Activated B cell treated with CpG ODN at 0.5 μM for 24 hours (primary cell): ENCODE measurements at regions not wholly inside any gene's neighbourhood (a gene's known extent, or its start where the extent isn't known, plus 50 kb on each side); places are given as distances from the start of the nearest gene placed in this dataset.

Source experiments
- ATAC-seq: fragments of 200-7000 bp; cut with Tn5 transposase; one replicate; pipeline ENCODE4 v1.10.0; 2021; ENCODE audit warnings: low read depth, mild to moderate bottlenecking, moderate library complexity
- CTCF ChIA-PET: fragments of 350-600 bp; sonication (Branson Sonifier 250); formaldehyde crosslinking; loops from one replicate; lab custom pipeline; 2021; ENCODE audit warnings: antibody characterized with exemption; lab: Charles Lee
- POLR2A ChIA-PET: fragments of 350-600 bp; sonication (Branson Sonifier 250); formaldehyde crosslinking; loops from one replicate; lab custom pipeline; 2021; ENCODE audit warnings: antibody characterized with exemption; lab: Charles Lee
- DNase-seq: peaks from one replicate; pipeline ENCODE4 v3.0.0; 2022
- H3K27ac Mint-ChIP-seq: one replicate; pipeline ENCODE4 v1.8.0; 2020; ENCODE audit warnings: mixed read lengths
- H3K27me3 Mint-ChIP-seq: one replicate; pipeline ENCODE4 v1.8.0; 2021; ENCODE audit warnings: mixed read lengths
- H3K36me3 Mint-ChIP-seq: one replicate; pipeline ENCODE4 v1.8.0; 2021; ENCODE audit warnings: low read depth, mixed read lengths
- H3K4me1 Mint-ChIP-seq: one replicate; pipeline ENCODE4 v1.8.0; 2021; ENCODE audit warnings: mixed read lengths
- H3K4me3 Mint-ChIP-seq: one replicate; pipeline ENCODE4 v1.8.0; 2020; ENCODE audit warnings: mild to moderate bottlenecking, mixed read lengths
- H3K9me3 Mint-ChIP-seq: one replicate; pipeline ENCODE4 v1.8.0; 2020; ENCODE audit warnings: mixed read lengths
- intact Hi-C: fragments of 100-400 bp; cut with micrococcal nuclease; formaldehyde crosslinking; loops from one replicate; pipeline ENCODE4 v1.15.1; 2024
- TF ChIP-seq, protein P1 (sequence below): fragments of 200-600 bp; IDR thresholded peaks from one replicate; pipeline ENCODE4 v1.8.0; 2022; ENCODE audit warnings: antibody characterized with exemption, mild to moderate bottlenecking

DNA sequence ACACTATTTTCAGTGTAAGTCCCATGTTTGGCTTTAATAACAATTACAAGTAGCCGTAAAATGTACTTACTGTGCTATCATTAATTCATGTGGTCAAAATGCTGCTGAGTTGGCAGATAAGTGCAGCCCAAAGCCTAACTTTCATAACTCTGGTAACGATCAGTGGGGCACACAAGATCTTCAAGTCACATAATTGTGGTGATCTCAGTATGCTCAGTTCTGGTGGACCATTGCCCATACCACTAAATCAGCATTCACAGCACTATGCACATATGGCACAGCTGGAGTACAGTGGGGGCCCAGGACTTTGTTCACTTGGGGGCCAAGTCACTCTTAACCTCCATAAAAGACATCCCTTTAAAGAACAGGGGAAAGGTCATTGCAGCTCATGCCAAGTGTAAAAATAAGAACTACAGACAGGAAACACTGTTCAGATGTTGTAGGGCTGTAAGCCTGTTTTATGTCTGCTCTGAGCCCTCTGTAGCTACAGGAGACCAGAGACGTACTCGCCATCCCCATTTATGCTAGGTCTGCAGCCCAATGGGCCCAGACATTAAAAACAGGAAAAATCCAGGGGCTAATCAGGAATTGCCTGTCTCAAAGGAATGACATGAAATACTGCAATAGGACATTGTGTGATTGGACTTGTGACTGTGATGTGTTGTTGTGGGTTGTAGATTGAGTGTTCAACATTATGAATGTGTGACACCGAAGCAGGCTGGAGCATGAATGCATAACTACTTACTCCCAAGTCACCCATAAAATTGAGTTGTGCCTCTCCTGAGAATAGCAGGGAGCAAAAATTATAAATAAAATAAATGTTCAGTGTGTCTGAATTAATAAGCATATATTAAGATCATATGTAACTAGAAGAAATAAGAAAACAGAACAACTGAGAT lies 282.5 kb upstream of the EPHA3 start:
- Mint-ChIP-seq H3K9me3 (no peaks in the 10 kb centered on the region), H3K4me1 (no peaks in the 10 kb centered on the region), H3K27me3 (no peaks in the 10 kb centered on the region), H3K27ac (no peak overlapping the region), H3K36me3 (no peaks in the 10 kb centered on the region), H3K4me3 (no peak overlapping the region)
- CTCF ChIA-PET: no interaction called here
- ATAC-seq: no peak
- POLR2A ChIA-PET: no interaction called here
- no peak for DNase-seq
- TF ChIP-seq, protein P1, sequence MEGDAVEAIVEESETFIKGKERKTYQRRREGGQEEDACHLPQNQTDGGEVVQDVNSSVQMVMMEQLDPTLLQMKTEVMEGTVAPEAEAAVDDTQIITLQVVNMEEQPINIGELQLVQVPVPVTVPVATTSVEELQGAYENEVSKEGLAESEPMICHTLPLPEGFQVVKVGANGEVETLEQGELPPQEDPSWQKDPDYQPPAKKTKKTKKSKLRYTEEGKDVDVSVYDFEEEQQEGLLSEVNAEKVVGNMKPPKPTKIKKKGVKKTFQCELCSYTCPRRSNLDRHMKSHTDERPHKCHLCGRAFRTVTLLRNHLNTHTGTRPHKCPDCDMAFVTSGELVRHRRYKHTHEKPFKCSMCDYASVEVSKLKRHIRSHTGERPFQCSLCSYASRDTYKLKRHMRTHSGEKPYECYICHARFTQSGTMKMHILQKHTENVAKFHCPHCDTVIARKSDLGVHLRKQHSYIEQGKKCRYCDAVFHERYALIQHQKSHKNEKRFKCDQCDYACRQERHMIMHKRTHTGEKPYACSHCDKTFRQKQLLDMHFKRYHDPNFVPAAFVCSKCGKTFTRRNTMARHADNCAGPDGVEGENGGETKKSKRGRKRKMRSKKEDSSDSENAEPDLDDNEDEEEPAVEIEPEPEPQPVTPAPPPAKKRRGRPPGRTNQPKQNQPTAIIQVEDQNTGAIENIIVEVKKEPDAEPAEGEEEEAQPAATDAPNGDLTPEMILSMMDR: no peak
- intact Hi-C loops: no loop called here

DNA sequence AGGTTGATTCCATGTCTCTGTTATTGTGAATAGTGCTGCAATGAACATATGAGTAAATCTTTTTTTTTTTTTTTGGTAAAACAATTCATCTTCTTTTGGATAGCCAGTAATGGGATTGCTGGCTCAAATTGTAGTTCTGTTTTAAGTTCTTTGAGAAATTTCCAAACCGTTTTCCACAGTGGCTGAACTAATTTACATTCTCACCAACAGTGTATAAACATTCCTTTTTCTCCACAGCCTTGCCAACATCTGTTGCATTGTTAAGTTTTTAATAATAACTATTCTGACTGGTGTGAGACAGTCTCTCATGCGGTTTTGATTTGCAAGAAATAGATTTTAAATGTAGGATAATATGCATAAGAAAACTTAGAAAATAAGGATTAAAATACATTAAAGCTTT lies 279.0 kb upstream of the EPHA3 start:
- H3K36me3 Mint-ChIP-seq: no peaks in the 10 kb centered on the region
- no peak overlapping the region for H3K27ac Mint-ChIP-seq
- ChIA-PET CTCF (no interaction called here), POLR2A (no interaction called here)
- intact Hi-C loops: no loop called here
- H3K27me3 Mint-ChIP-seq: no peaks in the 10 kb centered on the region
- H3K4me3 Mint-ChIP-seq: no peak overlapping the region
- DNase-seq (no peak), ATAC-seq (no peak)
- no peaks in the 10 kb centered on the region for H3K4me1 Mint-ChIP-seq
- TF ChIP-seq, protein P1: no peak
- H3K9me3 Mint-ChIP-seq: no peaks in the 10 kb centered on the region

DNA sequence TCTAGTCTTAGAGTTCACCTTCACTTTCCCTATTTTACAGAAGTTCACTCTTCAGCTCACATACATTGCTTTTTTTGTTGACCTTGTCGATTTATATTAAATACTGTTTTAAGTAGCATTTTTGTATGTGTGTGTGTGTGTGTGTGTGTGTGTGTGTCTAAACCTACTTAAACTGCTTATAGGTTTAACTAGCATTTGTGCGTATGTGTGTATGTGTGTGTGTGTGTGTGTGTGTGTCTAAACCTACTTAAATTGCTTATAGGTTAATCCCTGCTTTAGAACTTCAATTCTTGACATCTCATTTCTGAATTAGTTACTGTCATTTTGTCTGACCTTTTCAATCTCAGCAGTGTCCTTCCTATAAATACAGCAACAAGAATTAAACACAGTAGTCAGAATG lies 254.8 kb upstream of the EPHA3 start:
- H3K36me3 Mint-ChIP-seq: no peaks in the 10 kb centered on the region
- no peaks in the 10 kb centered on the region for H3K4me1 Mint-ChIP-seq
- ATAC-seq (no peak), DNase-seq (no peak)
- H3K4me3 Mint-ChIP-seq: no peak overlapping the region
- no peaks in the 10 kb centered on the region for H3K9me3 Mint-ChIP-seq
- ChIA-PET POLR2A (no interaction called here), CTCF (no interaction called here)
- H3K27ac Mint-ChIP-seq: no peak overlapping the region
- TF ChIP-seq, protein P1: no peak
- intact Hi-C loops: no loop called here
- no peaks in the 10 kb centered on the region for H3K27me3 Mint-ChIP-seq

DNA sequence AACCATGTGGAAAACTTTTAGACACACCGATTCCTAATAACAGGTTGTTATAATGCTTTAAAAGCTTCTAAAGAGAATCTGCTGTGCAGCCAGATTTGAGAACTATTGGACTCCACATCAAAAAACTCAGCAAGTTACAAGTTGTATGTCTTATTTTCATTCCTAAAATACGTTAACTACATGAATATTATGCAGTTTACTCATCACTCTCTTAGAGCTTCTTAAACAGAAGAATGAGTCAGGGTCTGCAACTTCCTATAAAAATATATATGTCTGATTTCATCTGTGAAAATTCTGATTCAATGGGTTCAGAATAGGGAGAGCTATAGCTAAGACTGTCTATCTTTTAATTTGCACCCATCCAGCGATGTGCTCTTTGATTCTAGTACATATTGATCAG lies 244.2 kb upstream of the EPHA3 start:
- ChIA-PET CTCF (no interaction called here), POLR2A (no interaction called here)
- TF ChIP-seq, protein P1: no peak
- H3K4me1 Mint-ChIP-seq: no peaks in the 10 kb centered on the region
- no peak overlapping the region for H3K4me3 Mint-ChIP-seq
- intact Hi-C loops: no loop called here
- no peaks in the 10 kb centered on the region for H3K27me3 Mint-ChIP-seq
- no peaks in the 10 kb centered on the region for H3K9me3 Mint-ChIP-seq
- DNase-seq (no peak), ATAC-seq (no peak)
- H3K27ac Mint-ChIP-seq: no peak overlapping the region
- no peaks in the 10 kb centered on the region for H3K36me3 Mint-ChIP-seq

DNA sequence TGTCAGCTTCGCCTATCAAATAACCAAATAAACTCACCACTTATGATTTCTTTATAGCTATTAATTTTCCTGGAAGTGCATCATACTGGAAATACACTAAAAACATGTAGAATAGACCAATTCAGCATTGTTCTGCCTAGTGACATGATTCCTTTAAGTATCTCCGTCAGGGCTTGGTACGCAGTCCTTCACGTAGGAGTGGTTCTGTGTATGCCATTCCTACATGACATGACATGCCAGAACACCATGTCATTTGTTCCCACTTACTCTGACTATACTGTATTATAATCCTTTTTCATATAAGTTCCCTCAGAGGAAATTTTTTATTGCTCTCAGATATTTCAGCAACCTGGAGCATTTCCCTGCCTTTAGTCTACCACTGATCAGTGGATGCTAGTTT lies 230.7 kb upstream of the EPHA3 start:
- H3K27me3 Mint-ChIP-seq: no peaks in the 10 kb centered on the region
- POLR2A ChIA-PET: no interaction called here
- no peak overlapping the region for H3K4me3 Mint-ChIP-seq
- DNase-seq (no peak), ATAC-seq (no peak)
- no peaks in the 10 kb centered on the region for H3K36me3 Mint-ChIP-seq
- H3K4me1 Mint-ChIP-seq: no peaks in the 10 kb centered on the region
- CTCF ChIA-PET: no interaction called here
- no peaks in the 10 kb centered on the region for H3K9me3 Mint-ChIP-seq
- intact Hi-C loops: no loop called here
- H3K27ac Mint-ChIP-seq: no peak overlapping the region
- TF ChIP-seq, protein P1: no peak
